Progenitor cell of endocrine pancreas (in vitro differentiated cells): ENCODE measurements at regions not wholly inside any gene's neighbourhood (a gene's known extent, or its start where the extent isn't known, plus 50 kb on each side); places are given as distances from the start of the nearest gene placed in this dataset.

Experiments
- DNase-seq: peaks from one replicate; pipeline ENCODE4 v3.0.0; 2021; ENCODE audit warnings: low spot score; ENCODE audit not compliant: unreplicated experiment
- H3K27ac Mint-ChIP-seq: 2 replicates; pipeline ENCODE4 v1.8.0; 2021; ENCODE audit warnings: mild to moderate bottlenecking, moderate library complexity, mixed read lengths
- H3K27me3 Mint-ChIP-seq: 2 replicates; pipeline ENCODE4 v1.8.0; 2021; ENCODE audit warnings: mixed read lengths
- H3K36me3 Mint-ChIP-seq: 2 replicates; pipeline ENCODE4 v1.8.0; 2022; ENCODE audit warnings: mixed read lengths; ENCODE audit not compliant: insufficient read depth
- H3K4me1 Mint-ChIP-seq: 2 replicates; pipeline ENCODE4 v1.8.0; 2021; ENCODE audit warnings: low read depth, mixed read lengths
- H3K4me3 Mint-ChIP-seq: 2 replicates; pipeline ENCODE4 v1.8.0; 2021; ENCODE audit warnings: low read depth, mild to moderate bottlenecking, moderate library complexity, mixed read lengths
- H3K9me3 Mint-ChIP-seq: 2 replicates; pipeline ENCODE4 v1.8.0; 2021; ENCODE audit warnings: low read depth, mixed read lengths
- CTCF ChIP-seq: fragments of 200-600 bp; sonication (generic); IDR thresholded peaks from one replicate; pipeline ENCODE4 v1.5.0; 2021; ENCODE audit warnings: antibody characterized with exemption, mild to moderate bottlenecking; ENCODE audit not compliant: unreplicated experiment

- H3K4me3 Mint-ChIP-seq, result no peak overlapping the region
- H3K9me3 Mint-ChIP-seq, result no peaks in the 10 kb centered on the region
- no peaks in the 10 kb centered on the region for H3K36me3 Mint-ChIP-seq
- H3K4me1 Mint-ChIP-seq, result peaks cover 20% of the 10 kb centered on the region
- no peak for DNase-seq
- H3K27me3 Mint-ChIP-seq, result peaks cover 7% of the 10 kb centered on the region
- no peak for TF ChIP-seq CTCF
- H3K27ac Mint-ChIP-seq, result no peak overlapping the region
These were observed 384.7 kb downstream of the FIGN start for GRCh38 chr2:163351143-163351542.

DNA sequence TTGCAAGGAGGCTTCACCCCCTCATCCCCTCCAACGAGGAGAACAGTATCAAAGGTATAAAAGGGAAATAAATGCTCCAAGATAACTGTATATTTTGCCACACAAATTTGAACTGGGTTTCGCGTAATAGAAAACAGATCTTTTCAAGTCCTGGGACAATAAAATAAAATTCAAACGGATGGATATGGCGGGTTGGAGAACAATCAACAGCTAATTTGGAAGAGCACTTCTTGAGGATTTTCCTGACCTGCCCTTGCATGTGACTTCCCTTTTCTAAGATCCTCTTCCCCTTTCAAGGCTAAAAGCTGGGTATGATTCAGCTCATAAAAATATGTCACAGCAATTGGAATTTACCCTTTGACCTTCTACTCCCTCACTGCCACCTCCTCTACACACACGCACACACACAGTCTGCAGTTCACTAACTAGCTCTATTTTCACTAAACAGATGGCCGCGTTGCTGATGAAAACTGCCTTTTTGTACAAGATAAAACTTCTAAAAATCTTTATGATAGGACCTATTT, 386.9 kb downstream of the FIGN start:
- Mint-ChIP-seq H3K27me3 (peaks cover 7% of the 10 kb centered on the region), H3K4me1 (peaks cover 20% of the 10 kb centered on the region), H3K4me3 (peak overlapping the region; percentile 79), H3K27ac (peak overlapping the region; percentile 98), H3K36me3 (no peaks in the 10 kb centered on the region), H3K9me3 (no peaks in the 10 kb centered on the region)
- TF ChIP-seq CTCF, result no peak
- no peak for DNase-seq

DNA sequence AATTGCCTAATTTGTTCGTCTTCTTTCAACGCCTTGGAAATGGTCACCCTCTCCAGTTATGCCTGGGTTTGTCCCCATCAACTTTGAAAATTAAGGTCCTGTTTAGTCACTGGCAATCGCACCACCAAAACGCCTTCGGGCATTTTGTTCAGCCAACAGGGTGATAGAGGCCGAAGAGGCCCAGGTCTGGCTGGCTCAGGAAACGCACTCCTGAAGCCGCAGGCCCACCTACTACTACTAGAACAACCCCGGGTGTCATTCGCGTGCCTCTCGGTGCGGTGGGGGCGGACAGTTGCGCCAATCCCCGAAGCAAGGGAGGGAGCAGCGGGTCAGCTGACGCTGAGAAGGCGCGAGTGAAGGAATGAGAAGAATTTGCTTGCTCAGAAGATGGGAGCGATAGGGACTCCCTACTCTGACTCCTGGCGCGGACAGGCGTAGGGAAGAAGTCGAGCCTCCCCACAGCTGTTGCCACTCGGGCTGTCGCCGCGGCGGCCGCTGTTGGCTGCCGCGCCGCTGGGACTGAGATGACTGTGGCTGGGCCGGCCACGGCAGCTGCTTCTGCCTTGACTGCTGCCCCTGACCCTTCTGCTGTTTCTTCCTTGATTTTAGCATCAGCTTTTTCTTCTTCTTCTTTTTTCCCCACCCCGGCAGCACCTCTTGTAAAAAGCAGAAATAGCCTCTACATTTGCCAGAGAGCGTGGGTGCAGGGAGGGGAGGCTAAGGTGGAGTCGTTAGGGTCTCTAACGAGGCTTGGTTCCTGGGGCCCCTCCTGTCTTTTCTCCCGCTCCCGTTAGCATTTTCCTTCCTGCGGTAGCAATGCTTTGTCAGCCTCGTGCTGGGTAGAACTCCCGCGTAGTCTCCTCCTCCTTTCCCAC, 387.6 kb downstream of the FIGN start:
- H3K4me3 Mint-ChIP-seq, result peak overlapping the region; percentile 79
- peaks cover 5% of the 10 kb centered on the region for H3K27me3 Mint-ChIP-seq
- H3K9me3 Mint-ChIP-seq, result no peaks in the 10 kb centered on the region
- H3K27ac Mint-ChIP-seq, result peak overlapping the region; percentile 98
- no peak for TF ChIP-seq CTCF
- H3K36me3 Mint-ChIP-seq, result no peaks in the 10 kb centered on the region
- peak; percentile 56 for DNase-seq
- H3K4me1 Mint-ChIP-seq, result peaks cover 20% of the 10 kb centered on the region

DNA sequence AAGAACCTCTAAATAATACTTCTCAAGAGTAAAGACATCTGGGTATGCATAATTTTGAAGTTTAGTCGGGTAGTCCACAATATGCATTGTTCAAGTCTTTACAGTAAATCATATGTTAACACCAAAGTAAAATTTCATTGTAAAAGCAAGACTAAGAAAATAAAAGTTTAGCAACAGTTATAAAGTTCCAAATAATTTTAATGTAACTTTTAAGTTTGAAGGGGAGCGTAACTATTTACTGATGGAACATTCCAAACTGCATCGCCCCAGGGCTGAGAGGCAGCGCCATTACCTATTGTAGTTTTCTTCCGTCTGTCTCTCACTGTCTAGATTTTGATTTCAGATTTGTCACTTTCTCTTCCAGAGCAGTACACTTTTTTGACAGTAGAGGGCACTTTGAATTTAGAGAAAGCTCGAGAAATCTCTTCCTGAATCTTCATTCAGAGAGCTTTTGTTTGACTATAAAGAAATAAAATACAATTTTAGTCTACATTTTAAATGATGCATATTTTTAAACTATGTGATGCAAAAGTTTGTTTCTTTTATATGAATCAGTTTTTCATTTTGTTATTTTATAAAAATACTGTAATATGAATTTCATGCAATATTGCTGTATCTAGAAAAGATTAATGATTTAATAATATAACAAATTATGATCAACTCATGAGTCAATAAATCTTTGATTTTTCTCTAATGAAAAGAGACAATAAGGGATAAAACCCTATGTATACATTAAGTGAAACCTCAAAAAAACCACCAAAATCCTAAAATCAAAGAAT, 389.8 kb downstream of the FIGN start:
- no peak for DNase-seq
- Mint-ChIP-seq H3K27ac (no peak overlapping the region), H3K9me3 (no peaks in the 10 kb centered on the region), H3K4me1 (peaks cover 20% of the 10 kb centered on the region), H3K4me3 (no peak overlapping the region), H3K27me3 (no peaks in the 10 kb centered on the region), H3K36me3 (no peaks in the 10 kb centered on the region)
- peak; percentile 82 for TF ChIP-seq CTCF

- Mint-ChIP-seq H3K27ac (no peak overlapping the region), H3K27me3 (no peaks in the 10 kb centered on the region), H3K36me3 (no peaks in the 10 kb centered on the region), H3K4me1 (peaks cover 8% of the 10 kb centered on the region), H3K9me3 (no peaks in the 10 kb centered on the region), H3K4me3 (no peak overlapping the region)
- no peak for DNase-seq
- TF ChIP-seq CTCF, result no peak
These were observed 392.5 kb downstream of the FIGN start for GRCh38 chr2:163343316-163343715.
